NCI-H187 (cell line): ENCODE measurements at regions not wholly inside any gene's neighbourhood (a gene's known extent, or its start where the extent isn't known, plus 50 kb on each side); places are given as distances from the start of the nearest gene placed in this dataset.
"Not testable (repeated sequence)": the region's sequence is repeated elsewhere in the genome, so short reads cannot be mapped to it uniquely, and the experiment has no call there.

Source experiments
- DNase-seq, 2 experiments: peaks; one replicate each; lab custom pipeline; 2025; lab: John Stamatoyannopoulos, UW

- DNase-seq = no peak
These were observed 56.2 kb upstream of the TNPO1 start for GRCh38 chr5:72760259-72760658.

- no peak for DNase-seq
These were observed 63.6 kb upstream of the TNPO1 start for GRCh38 chr5:72752909-72753308.

- no peak for DNase-seq
These were observed 67.0 kb upstream of the TNPO1 start for GRCh38 chr5:72749362-72749997.

- no peak for DNase-seq
These were observed 68.6 kb upstream of the TNPO1 start for GRCh38 chr5:72747826-72748225.

- no peak for DNase-seq
These were observed 69.7 kb upstream of the TNPO1 start for GRCh38 chr5:72746736-72747135.

GRCh38 chr5:72744136-72744535 lies 72.3 kb upstream of the TNPO1 start:
- DNase-seq = no peak

GRCh38 chr5:72741805-72742204 lies 74.7 kb upstream of the TNPO1 start:
- DNase-seq = no peak

GRCh38 chr5:72733810-72734209 lies 82.7 kb upstream of the TNPO1 start:
- DNase-seq = no peak

GRCh38 chr5:72723581-72723980 lies 92.9 kb upstream of the TNPO1 start:
- DNase-seq = no peak

- no peak for DNase-seq
These were observed 93.5 kb upstream of the TNPO1 start for GRCh38 chr5:72722792-72723452.

GRCh38 chr5:72721844-72722243 lies 94.6 kb upstream of the TNPO1 start:
- no peak for DNase-seq

GRCh38 chr5:72720205-72720604 lies 96.3 kb upstream of the TNPO1 start:
- no peak for DNase-seq

GRCh38 chr5:72711351-72711750 lies 105.1 kb upstream of the TNPO1 start:
- no peak for DNase-seq

GRCh38 chr5:72709341-72709740 lies 107.1 kb upstream of the TNPO1 start:
- no peak for DNase-seq

GRCh38 chr5:72705178-72705577 lies 111.3 kb upstream of the TNPO1 start:
- DNase-seq = no peak

- DNase-seq = no peak
These were observed 112.6 kb upstream of the TNPO1 start for GRCh38 chr5:72703876-72704275.

- no peak for DNase-seq
These were observed 113.5 kb upstream of the TNPO1 start for GRCh38 chr5:72702881-72703434.

GRCh38 chr5:72702105-72702504 lies 114.4 kb upstream of the TNPO1 start:
- not testable (repeated sequence) for DNase-seq

- no peak for DNase-seq
These were observed 118.0 kb upstream of the TNPO1 start for GRCh38 chr5:72698481-72698880.

GRCh38 chr5:72697622-72698021 lies 118.8 kb upstream of the TNPO1 start:
- no peak for DNase-seq

- no peak for DNase-seq
These were observed 120.8 kb upstream of the TNPO1 start for GRCh38 chr5:72695659-72696058.

GRCh38 chr5:72694856-72695255 lies 121.6 kb upstream of the TNPO1 start:
- no peak for DNase-seq

- no peak for DNase-seq
These were observed 122.8 kb upstream of the TNPO1 start for GRCh38 chr5:72693546-72694205.
